Hepatocyte (in vitro differentiated cells): ENCODE measurements at regions not wholly inside any gene's neighbourhood (a gene's known extent, or its start where the extent isn't known, plus 50 kb on each side); places are given as distances from the start of the nearest gene placed in this dataset.

Source experiments
- DNase-seq: peaks from one replicate; pipeline ENCODE4 v3.0.0-alpha.2; 2016; ENCODE audit warnings: low spot score
- H2AFZ ChIP-seq: fragments of 200-600 bp; sonication (generic); 2 replicates; pipeline ENCODE4 v1.6.0; 2016; ENCODE audit warnings: antibody characterized with exemption, mild to moderate bottlenecking
- H3K27ac ChIP-seq: fragments of 200-600 bp; sonication (generic); 2 replicates; pipeline ENCODE4 v1.5.1; 2016; ENCODE audit warnings: mild to moderate bottlenecking
- H3K27me3 ChIP-seq: fragments of 200-600 bp; sonication (generic); 2 replicates; pipeline ENCODE4 v1.6.1; 2016
- H3K36me3 ChIP-seq: fragments of 200-600 bp; sonication (generic); replicated peaks from 2 replicates; pipeline ENCODE4 v1.5.1; 2016; ENCODE audit warnings: low read depth; ENCODE audit not compliant: insufficient read depth
- H3K4me1 ChIP-seq: fragments of 200-600 bp; sonication (generic); 2 replicates; pipeline ENCODE4 v1.5.1; 2016; ENCODE audit warnings: mild to moderate bottlenecking, moderate library complexity; ENCODE audit not compliant: insufficient read depth
- H3K4me2 ChIP-seq: fragments of 200-600 bp; sonication (generic); 2 replicates; pipeline ENCODE4 v1.6.0; 2016
- H3K4me3 ChIP-seq: fragments of 200-600 bp; sonication (generic); 2 replicates; pipeline ENCODE4 v1.5.1; 2016; ENCODE audit warnings: mild to moderate bottlenecking
- H3K79me2 ChIP-seq: fragments of 200-600 bp; sonication (generic); 2 replicates; pipeline ENCODE4 v1.6.0; 2017; ENCODE audit warnings: mild to moderate bottlenecking
- H3K9me2 ChIP-seq: fragments of 200-600 bp; sonication (generic); replicated peaks from 2 replicates; pipeline ENCODE4 v1.6.0; 2017; ENCODE audit warnings: mild to moderate bottlenecking; ENCODE audit not compliant: insufficient read depth
- H3K9me3 ChIP-seq: fragments of 200-600 bp; sonication (generic); 2 replicates; pipeline ENCODE4 v1.5.1; 2016; ENCODE audit warnings: low read depth, mild to moderate bottlenecking
- H4K20me1 ChIP-seq: fragments of 200-600 bp; sonication (generic); 2 replicates; pipeline ENCODE4 v1.6.0; 2016; ENCODE audit warnings: mild to moderate bottlenecking; ENCODE audit not compliant: insufficient read depth, poor library complexity, severe bottlenecking
- EZH2 ChIP-seq: fragments of 200-600 bp; sonication (generic); IDR thresholded peaks from 2 replicates; pipeline ENCODE4 v1.6.1; 2016; ENCODE audit warnings: antibody characterized with exemption, mild to moderate bottlenecking, borderline replicate concordance
- EZH2phosphoT487 ChIP-seq: fragments of 200-600 bp; sonication (generic); IDR thresholded peaks from one replicate; pipeline ENCODE4 v1.6.1; 2018; ENCODE audit warnings: antibody characterized with exemption, mild to moderate bottlenecking, low read depth, moderate library complexity; ENCODE audit not compliant: unreplicated experiment, severe bottlenecking
- WGBS: methylation state at CpG from one replicate; pipeline ENCODE4 v1.1.6; 2016; ENCODE audit warnings: low lambda C conversion rate; ENCODE audit errors: missing lambda C conversion rate; 5-methylcytosine and 5-hydroxymethylcytosine counted together
- TF ChIP-seq, protein P1 (sequence below): fragments of 200-600 bp; sonication (generic); IDR thresholded peaks from 2 replicates; pipeline ENCODE4 v1.5.1; 2016; ENCODE audit warnings: antibody characterized with exemption, mild to moderate bottlenecking; ENCODE audit not compliant: poor library complexity

DNA sequence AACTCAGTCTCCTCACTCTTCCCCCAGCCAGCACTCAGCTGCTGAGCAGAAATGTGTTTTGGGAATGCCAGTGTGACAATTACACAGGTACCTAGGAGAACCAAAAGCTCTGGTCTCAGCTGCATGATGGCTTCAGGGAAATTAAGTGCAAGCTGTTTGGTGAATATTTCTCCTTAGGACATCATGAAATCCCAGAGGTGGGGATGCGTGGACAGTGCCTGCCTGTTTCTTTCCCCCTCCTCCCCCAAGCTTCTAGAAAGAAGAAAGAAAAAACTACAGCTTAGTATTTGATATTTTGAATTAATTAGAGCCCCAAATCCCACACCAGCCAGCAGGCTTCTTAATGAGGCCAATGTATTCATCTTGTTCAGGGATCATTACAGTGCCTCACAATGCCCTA lies 243.0 kb downstream of the IDS start:
- Histone ChIP-seq H3K27me3 (no peaks in the 10 kb centered on the region), H3K79me2 (no peaks in the 10 kb centered on the region), H3K4me3 (no peak overlapping the region), H4K20me1 (no peaks in the 10 kb centered on the region), H3K9me2 (no peaks in the 10 kb centered on the region), H3K9me3 (no peaks in the 10 kb centered on the region), H3K4me1 (no peaks in the 10 kb centered on the region), H3K36me3 (no peaks in the 10 kb centered on the region), H3K4me2 (no peak overlapping the region), H2AFZ (no peak overlapping the region), H3K27ac (no peak overlapping the region)
- DNase-seq: no peak
- TF ChIP-seq EZH2phosphoT487 (no peak), EZH2 (no peak)
- TF ChIP-seq, protein P1, sequence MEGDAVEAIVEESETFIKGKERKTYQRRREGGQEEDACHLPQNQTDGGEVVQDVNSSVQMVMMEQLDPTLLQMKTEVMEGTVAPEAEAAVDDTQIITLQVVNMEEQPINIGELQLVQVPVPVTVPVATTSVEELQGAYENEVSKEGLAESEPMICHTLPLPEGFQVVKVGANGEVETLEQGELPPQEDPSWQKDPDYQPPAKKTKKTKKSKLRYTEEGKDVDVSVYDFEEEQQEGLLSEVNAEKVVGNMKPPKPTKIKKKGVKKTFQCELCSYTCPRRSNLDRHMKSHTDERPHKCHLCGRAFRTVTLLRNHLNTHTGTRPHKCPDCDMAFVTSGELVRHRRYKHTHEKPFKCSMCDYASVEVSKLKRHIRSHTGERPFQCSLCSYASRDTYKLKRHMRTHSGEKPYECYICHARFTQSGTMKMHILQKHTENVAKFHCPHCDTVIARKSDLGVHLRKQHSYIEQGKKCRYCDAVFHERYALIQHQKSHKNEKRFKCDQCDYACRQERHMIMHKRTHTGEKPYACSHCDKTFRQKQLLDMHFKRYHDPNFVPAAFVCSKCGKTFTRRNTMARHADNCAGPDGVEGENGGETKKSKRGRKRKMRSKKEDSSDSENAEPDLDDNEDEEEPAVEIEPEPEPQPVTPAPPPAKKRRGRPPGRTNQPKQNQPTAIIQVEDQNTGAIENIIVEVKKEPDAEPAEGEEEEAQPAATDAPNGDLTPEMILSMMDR: no peak
- WGBS: 77% methylated on average over 1 of the region's 1 CpG

DNA sequence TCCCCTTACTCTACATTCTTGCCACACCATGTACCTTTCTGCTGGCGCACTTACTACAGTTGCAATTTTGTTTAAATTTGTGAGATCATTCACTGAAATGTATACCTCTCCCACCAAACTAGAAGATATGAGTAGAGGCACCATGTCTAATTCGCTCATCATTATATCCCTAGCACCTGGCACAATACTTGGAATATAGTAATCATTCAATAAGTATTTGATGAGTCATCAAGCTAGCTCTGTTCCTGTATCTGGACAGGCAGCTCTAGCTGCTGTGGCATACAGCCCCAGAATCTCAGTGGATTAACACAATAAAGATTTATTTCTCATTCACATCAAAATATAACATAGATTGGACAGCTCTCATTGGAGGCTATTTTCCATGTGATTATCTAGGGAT lies 245.9 kb downstream of the IDS start:
- 72% methylated on average over 2 of the region's 2 CpGs for WGBS
- TF ChIP-seq EZH2: no peak
- TF ChIP-seq, protein P1: no peak
- no peak for TF ChIP-seq EZH2phosphoT487
- Histone ChIP-seq H3K79me2 (no peaks in the 10 kb centered on the region), H3K36me3 (no peaks in the 10 kb centered on the region), H4K20me1 (no peaks in the 10 kb centered on the region), H3K9me3 (no peaks in the 10 kb centered on the region), H3K27ac (no peak overlapping the region), H3K27me3 (no peaks in the 10 kb centered on the region), H3K4me2 (no peak overlapping the region), H2AFZ (no peak overlapping the region), H3K9me2 (no peaks in the 10 kb centered on the region), H3K4me1 (no peaks in the 10 kb centered on the region), H3K4me3 (no peak overlapping the region)
- no peak for DNase-seq

DNA sequence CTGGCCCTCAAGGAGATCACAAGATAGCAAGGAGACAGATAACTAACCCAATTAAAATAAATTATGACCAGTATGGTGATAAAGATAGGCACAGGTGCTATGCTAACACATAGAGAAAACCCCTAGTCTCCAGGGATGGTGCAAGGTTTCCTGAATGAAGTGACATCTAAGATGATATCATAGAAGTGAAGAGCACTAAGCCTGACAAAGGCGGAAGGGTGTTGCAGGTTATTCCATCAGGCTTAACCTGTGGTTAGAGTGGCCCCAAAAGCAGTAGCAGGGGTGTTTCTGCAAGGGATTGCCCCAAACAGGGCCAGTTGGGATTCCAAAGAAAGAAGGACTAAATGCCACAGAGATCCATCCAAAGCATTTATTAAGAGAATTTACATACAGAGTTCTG lies 249.2 kb downstream of the IDS start:
- H2AFZ ChIP-seq: no peak overlapping the region
- WGBS: 75% methylated on average over 1 of the region's 1 CpG
- no peak overlapping the region for H3K27ac ChIP-seq

More for the DNA sequence above, 249.2 kb downstream of the IDS start:
- Histone ChIP-seq H3K27me3 (no peaks in the 10 kb centered on the region), H4K20me1 (no peaks in the 10 kb centered on the region), H3K4me2 (no peak overlapping the region), H3K4me3 (no peak overlapping the region), H3K36me3 (no peaks in the 10 kb centered on the region), H3K79me2 (no peaks in the 10 kb centered on the region), H3K9me2 (no peaks in the 10 kb centered on the region), H3K4me1 (no peaks in the 10 kb centered on the region), H3K9me3 (no peaks in the 10 kb centered on the region)
- TF ChIP-seq, protein P1: no peak
- no peak for TF ChIP-seq EZH2phosphoT487
- TF ChIP-seq EZH2: no peak
- DNase-seq: no peak
